ENCODE measurements at regions not wholly inside any gene's neighbourhood (a gene's known extent, or its start where the extent isn't known, plus 50 kb on each side); places are given as distances from the start of the nearest gene placed in this dataset.

GRCh38 chr13:40148101-40148500 lies 492.6 kb downstream of the COG6 start:
- no peak for TF ChIP-seq CTCF (conservative IDR thresholded peaks at IDR 0.05 in 1 of 2, IDR thresholded peaks at IDR 0.05 in 1 of 2; ENCODE audit: low read depth in 1 of 2, low read length in 2 of 2)
- TF ChIP-seq EZH2 (IDR thresholded peaks at IDR 0.05; ENCODE audit: low read length, missing control alignments), result no peak

Measured in fibroblast of lung (primary cell).